Mucosa of descending colon (tissue), 3 donors: ENCODE measurements at regions not wholly inside any gene's neighbourhood (a gene's known extent, or its start where the extent isn't known, plus 50 kb on each side); places are given as distances from the start of the nearest gene placed in this dataset.
A peak's percentile ranks its signal among the peaks of the same experiment; 100 is the strongest.
"Not testable (repeated sequence)": the region's sequence is repeated elsewhere in the genome, so short reads cannot be mapped to it uniquely, and the experiment has no call there.

Source experiments
- ATAC-seq: fragments of 200-7000 bp; cut with Tn5 transposase; one replicate; pipeline ENCODE4 v1.9.1; 2020; ENCODE audit warnings: mild to moderate bottlenecking, moderate library complexity
- DNase-seq, 3 donors: peaks; one replicate each; pipeline ENCODE4 v3.0.0-alpha.2; 2020
- H3K36me3 ChIP-seq: fragments of 200-600 bp; one replicate; pipeline ENCODE4 v1.8.0; 2021; ENCODE audit warnings: low read depth, mild to moderate bottlenecking
- H3K4me1 ChIP-seq: fragments of 200-600 bp; one replicate; pipeline ENCODE4 v1.8.0; 2021; ENCODE audit warnings: low read depth, mild to moderate bottlenecking
- H3K4me3 ChIP-seq: fragments of 200-600 bp; one replicate; pipeline ENCODE4 v1.8.0; 2021; ENCODE audit warnings: mild to moderate bottlenecking
- H3K9me3 ChIP-seq: fragments of 200-600 bp; one replicate; pipeline ENCODE4 v1.8.0; 2021; ENCODE audit warnings: mild to moderate bottlenecking
- CTCF ChIP-seq: fragments of 200-600 bp; IDR thresholded peaks from one replicate; pipeline ENCODE4 v1.8.0; 2022; ENCODE audit warnings: antibody characterized with exemption, mild to moderate bottlenecking
- intact Hi-C, 2 donors: fragments of 100-400 bp; cut with DNase I in 1 of 2; cut with micrococcal nuclease in 1 of 2; formaldehyde crosslinking; loops; one replicate each; pipeline versions ENCODE4 v1.11.0 to v1.11.1; 2022; cut with DNase I, micrococcal nuclease
- donor health status: DM: no; HTN: no; CAD: no; lungs with moderate emphysema.
- donor health status: DM: no; HTN: no; CAD: no.
- donor health status: DM: no; HTN: yes; CAD: no.

DNA sequence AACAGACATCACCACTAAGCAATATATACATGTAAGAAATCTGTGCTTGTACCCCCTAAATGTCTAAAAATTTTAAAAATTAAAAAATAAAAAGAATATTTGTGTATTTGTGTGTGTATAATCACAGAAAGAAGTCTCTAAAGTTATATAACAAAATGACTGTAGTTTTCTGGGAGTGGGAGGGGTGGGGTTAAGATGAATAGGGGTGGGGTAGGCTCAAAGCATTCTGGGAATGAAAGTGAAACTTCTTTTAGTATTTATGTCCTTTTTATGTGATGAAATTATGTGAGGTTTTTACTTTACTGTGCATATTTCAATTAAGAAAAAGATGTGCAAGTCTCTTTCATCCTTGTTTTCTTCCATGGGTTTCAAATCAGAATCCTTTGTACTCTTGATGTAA lies 65.3 kb downstream of the FASLG start:
- TF ChIP-seq CTCF = no peak
- no peak for DNase-seq
- no peak for ATAC-seq
- Histone ChIP-seq H3K36me3 (no peaks in the 10 kb centered on the region), H3K9me3 (no peaks in the 10 kb centered on the region), H3K4me3 (no peak overlapping the region), H3K4me1 (no peaks in the 10 kb centered on the region)
- intact Hi-C loops = no loop called here

DNA sequence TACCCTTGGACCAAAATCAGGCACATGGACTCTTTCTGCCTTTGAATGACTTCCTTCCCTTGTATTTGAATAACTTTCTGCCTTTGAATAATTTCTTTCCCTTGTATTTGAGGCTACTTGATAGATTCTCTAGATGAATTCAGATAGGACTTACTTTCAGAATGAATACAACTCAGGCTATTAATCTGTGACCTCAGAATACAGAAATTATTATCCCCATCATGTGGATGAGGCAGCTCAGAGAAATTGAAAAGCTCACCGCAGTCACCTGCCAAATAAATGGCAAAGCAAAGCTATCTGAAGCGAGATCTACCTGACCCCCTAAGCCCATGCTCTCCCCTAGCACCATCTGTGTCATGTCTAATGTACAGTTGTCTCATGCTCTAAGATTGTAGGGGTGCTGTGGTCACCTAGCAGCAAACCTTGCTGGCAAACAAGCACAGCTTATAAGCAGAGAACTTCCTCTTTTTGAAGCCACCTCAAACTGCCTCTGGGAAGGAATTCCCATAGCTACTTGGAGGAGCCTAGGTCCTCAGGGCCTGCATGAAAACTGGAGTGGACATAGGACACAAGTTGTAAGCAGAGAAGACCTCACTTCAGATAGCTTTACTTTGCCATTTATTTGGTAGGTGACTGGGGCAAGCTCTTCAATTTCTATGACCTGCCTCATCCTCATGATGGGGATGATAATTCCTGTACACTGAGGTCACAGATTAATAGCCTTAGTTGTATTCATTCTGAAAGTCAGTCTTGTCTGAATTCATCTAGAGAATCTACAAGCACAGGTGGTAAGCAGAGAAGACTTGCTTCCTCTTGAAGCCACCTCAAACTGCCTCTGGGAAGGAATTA lies 66.1 kb downstream of the FASLG start:
- Histone ChIP-seq H3K36me3 (no peaks in the 10 kb centered on the region), H3K4me3 (no peak overlapping the region), H3K4me1 (no peaks in the 10 kb centered on the region), H3K9me3 (no peaks in the 10 kb centered on the region)
- DNase-seq = no peak
- ATAC-seq = no peak
- TF ChIP-seq CTCF = no peak
- intact Hi-C loops = no loop called here

- TF ChIP-seq CTCF = no peak
- peak; percentile 22 for ATAC-seq
- intact Hi-C loops = no loop called here
Observed at GRCh38 chr1:172726740-172727139, 67.8 kb downstream of the FASLG start.

GRCh38 chr1:172727275-172727857 lies 68.5 kb downstream of the FASLG start:
- intact Hi-C loops = no loop called here
- Histone ChIP-seq H3K36me3 (no peaks in the 10 kb centered on the region), H3K4me3 (no peak overlapping the region), H3K4me1 (no peaks in the 10 kb centered on the region), H3K9me3 (no peaks in the 10 kb centered on the region)
- DNase-seq (no peak), ATAC-seq (no peak)
- TF ChIP-seq CTCF = no peak

More at GRCh38 chr1:172726740-172727139, 67.8 kb downstream of the FASLG start:
- Histone ChIP-seq H3K4me3 (no peak overlapping the region), H3K36me3 (no peaks in the 10 kb centered on the region), H3K9me3 (no peaks in the 10 kb centered on the region), H3K4me1 (no peaks in the 10 kb centered on the region)
- no peak for DNase-seq

GRCh38 chr1:172727956-172728603 lies 69.2 kb downstream of the FASLG start:
- intact Hi-C loops = no loop called here
- ATAC-seq = peak; percentile 88
- Histone ChIP-seq H3K9me3 (no peaks in the 10 kb centered on the region), H3K4me3 (no peak overlapping the region), H3K4me1 (no peaks in the 10 kb centered on the region), H3K36me3 (no peaks in the 10 kb centered on the region)
- peak; percentile 28 for TF ChIP-seq CTCF
- peak in 1 of 3 donors; percentile 19 for DNase-seq

DNA sequence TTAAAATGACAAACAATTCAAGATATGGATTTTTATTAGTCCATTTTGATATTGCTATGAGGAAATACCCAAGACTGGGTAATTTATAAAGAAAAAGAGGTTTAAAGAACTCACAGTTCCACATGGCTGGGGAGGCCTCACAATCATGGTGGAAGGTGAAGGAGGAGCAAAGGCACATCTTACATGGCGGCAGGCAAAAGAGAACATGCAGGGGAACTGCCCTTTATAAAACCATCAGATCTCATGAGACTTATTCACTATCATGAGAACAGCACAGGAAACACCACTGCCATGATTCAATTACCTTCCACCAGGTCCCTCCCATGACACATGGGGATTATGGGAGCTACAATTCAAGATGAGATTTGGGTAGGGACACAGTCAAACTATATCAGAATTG lies 69.8 kb downstream of the FASLG start:
- H3K4me1 ChIP-seq, H3K4me3 ChIP-seq, H3K9me3 ChIP-seq, DNase-seq, intact Hi-C loops, H3K36me3 ChIP-seq, ATAC-seq: not testable (repeated sequence)
